ENCODE measurements at regions not wholly inside any gene's neighbourhood (a gene's known extent, or its start where the extent isn't known, plus 50 kb on each side); places are given as distances from the start of the nearest gene placed in this dataset.

GRCh38 chr4:132124624-132124974 lies 1024.5 kb upstream of the PCDH10 start:
- no peaks in the 10 kb centered on the region for H3K9me2 ChIP-seq (ENCODE audit: insufficient read depth, low read length)
- no peak overlapping the region for H3K9ac ChIP-seq (ENCODE audit: low read length)
- no peaks in the 10 kb centered on the region for H3F3A ChIP-seq (ENCODE audit: insufficient read depth, low read length, poor library complexity, severe bottlenecking)
- H3K27ac ChIP-seq (ENCODE audit: low read length), result no peak overlapping the region
- TF ChIP-seq SMC3 (conservative IDR thresholded peaks at IDR 0.05; ENCODE audit: poor library complexity) (no peak), TAF1 (IDR thresholded peaks at IDR 0.05; ENCODE audit: low read depth) (no peak), POLR2AphosphoS5 (IDR thresholded peaks at IDR 0.05) (no peak), MXI1 (conservative IDR thresholded peaks at IDR 0.05; ENCODE audit: poor library complexity, severe bottlenecking) (no peak), REST (IDR thresholded peaks at IDR 0.05; ENCODE audit: borderline replicate concordance) (no peak), CTCF (IDR thresholded peaks at IDR 0.05; ENCODE audit: poor library complexity, severe bottlenecking) (no peak), EP300 (conservative IDR thresholded peaks at IDR 0.05; ENCODE audit: poor library complexity, severe bottlenecking) (no peak), RAD21 (conservative IDR thresholded peaks at IDR 0.05) (no peak), EZH2 (IDR thresholded peaks at IDR 0.05; ENCODE audit: borderline replicate concordance, insufficient read depth, low read length, poor library complexity, severe bottlenecking) (no peak)
- no peaks in the 10 kb centered on the region for H3K79me2 ChIP-seq (replicated peaks; ENCODE audit: insufficient read depth, low read length)
- no peak overlapping the region for H3K4me3 ChIP-seq (ENCODE audit: low read length)
- no peaks in the 10 kb centered on the region for H4K20me1 ChIP-seq (ENCODE audit: insufficient read depth)
- no peaks in the 10 kb centered on the region for H3K36me3 ChIP-seq (ENCODE audit: insufficient read depth, low read length)
- H2AFZ ChIP-seq (ENCODE audit: low read depth, low read length), result no peak overlapping the region
- no peaks in the 10 kb centered on the region for H3K9me3 ChIP-seq (ENCODE audit: low read length)
- no peak overlapping the region for H3K4me2 ChIP-seq (ENCODE audit: low read length)
- no peaks in the 10 kb centered on the region for H3K27me3 ChIP-seq (ENCODE audit: insufficient read depth, low read depth, low read length)

GRCh38 chr4:132125131-132125530 lies 1024.0 kb upstream of the PCDH10 start:
- no peak overlapping the region for H3K27ac ChIP-seq (ENCODE audit: low read length)
- no peaks in the 10 kb centered on the region for H3F3A ChIP-seq (ENCODE audit: insufficient read depth, low read length, poor library complexity, severe bottlenecking)
- H3K9ac ChIP-seq (ENCODE audit: low read length), result no peak overlapping the region
- no peak overlapping the region for H3K4me2 ChIP-seq (ENCODE audit: low read length)
- no peaks in the 10 kb centered on the region for H3K27me3 ChIP-seq (ENCODE audit: insufficient read depth, low read depth, low read length)
- no peaks in the 10 kb centered on the region for H3K36me3 ChIP-seq (ENCODE audit: insufficient read depth, low read length)
- no peaks in the 10 kb centered on the region for H3K9me2 ChIP-seq (ENCODE audit: insufficient read depth, low read length)
- TF ChIP-seq EZH2 (IDR thresholded peaks at IDR 0.05; ENCODE audit: borderline replicate concordance, insufficient read depth, low read length, poor library complexity, severe bottlenecking) (no peak), MXI1 (conservative IDR thresholded peaks at IDR 0.05; ENCODE audit: poor library complexity, severe bottlenecking) (no peak), SMC3 (conservative IDR thresholded peaks at IDR 0.05; ENCODE audit: poor library complexity) (no peak), EP300 (conservative IDR thresholded peaks at IDR 0.05; ENCODE audit: poor library complexity, severe bottlenecking) (no peak), RAD21 (conservative IDR thresholded peaks at IDR 0.05) (no peak), TAF1 (IDR thresholded peaks at IDR 0.05; ENCODE audit: low read depth) (no peak), CTCF (IDR thresholded peaks at IDR 0.05; ENCODE audit: poor library complexity, severe bottlenecking) (no peak), REST (IDR thresholded peaks at IDR 0.05; ENCODE audit: borderline replicate concordance) (no peak), POLR2AphosphoS5 (IDR thresholded peaks at IDR 0.05) (no peak)
- no peak overlapping the region for H2AFZ ChIP-seq (ENCODE audit: low read depth, low read length)
- no peaks in the 10 kb centered on the region for H3K79me2 ChIP-seq (replicated peaks; ENCODE audit: insufficient read depth, low read length)
- no peaks in the 10 kb centered on the region for H4K20me1 ChIP-seq (ENCODE audit: insufficient read depth)
- no peaks in the 10 kb centered on the region for H3K9me3 ChIP-seq (ENCODE audit: low read length)
- H3K4me3 ChIP-seq (ENCODE audit: low read length), result no peak overlapping the region
